GM12892 (cell line): ENCODE measurements at regions not wholly inside any gene's neighbourhood (a gene's known extent, or its start where the extent isn't known, plus 50 kb on each side); places are given as distances from the start of the nearest gene placed in this dataset.

ENCODE experiments used
- DNase-seq: peaks from one replicate; pipeline ENCODE4 v3.0.0; 2011; ENCODE audit not compliant: insufficient read length
- FAIRE-seq: peaks from 2 replicates; lab custom pipeline; 2011; peaks lifted over from hg19 to GRCh38; lab: Jason Lieb, UNC
- POLR2A ChIP-seq: IDR thresholded peaks from 2 replicates; pipeline ENCODE4 v1.6.1; 2011; ENCODE audit warnings: low read depth, low read length, control low read depth
- POLR2AphosphoS5 ChIP-seq: IDR thresholded peaks from 2 replicates; pipeline ENCODE4 v1.6.1; 2011; ENCODE audit warnings: low read depth, low read length, control low read depth
- TAF1 ChIP-seq: IDR thresholded peaks from 2 replicates; pipeline ENCODE4 v1.6.1; 2011; ENCODE audit warnings: low read depth, mild to moderate bottlenecking, control low read depth, low read length, borderline replicate concordance

DNA sequence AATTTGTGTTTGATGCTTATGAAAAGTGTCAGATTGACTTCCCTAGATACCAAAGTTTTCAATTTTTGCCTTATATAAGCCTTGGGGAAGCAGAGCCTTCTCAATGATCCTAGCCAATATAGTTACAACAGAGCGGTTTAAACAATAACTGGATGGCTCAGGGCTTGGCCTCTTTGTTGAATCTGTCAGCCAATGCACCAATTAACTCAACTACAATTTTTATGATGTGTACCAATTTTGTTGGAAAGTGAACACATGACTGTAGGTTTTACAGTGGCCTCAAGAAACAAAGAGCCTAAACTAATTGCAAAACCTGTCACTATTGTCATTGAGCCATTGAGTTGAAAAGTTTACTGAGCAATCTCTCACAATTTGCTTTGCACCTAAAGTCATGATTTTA, 71.6 kb upstream of the RGS18 start:
- TF ChIP-seq POLR2AphosphoS5: no peak
- no peak for TF ChIP-seq TAF1
- no peak for TF ChIP-seq POLR2A
- FAIRE-seq (no peak), DNase-seq (no peak)

DNA sequence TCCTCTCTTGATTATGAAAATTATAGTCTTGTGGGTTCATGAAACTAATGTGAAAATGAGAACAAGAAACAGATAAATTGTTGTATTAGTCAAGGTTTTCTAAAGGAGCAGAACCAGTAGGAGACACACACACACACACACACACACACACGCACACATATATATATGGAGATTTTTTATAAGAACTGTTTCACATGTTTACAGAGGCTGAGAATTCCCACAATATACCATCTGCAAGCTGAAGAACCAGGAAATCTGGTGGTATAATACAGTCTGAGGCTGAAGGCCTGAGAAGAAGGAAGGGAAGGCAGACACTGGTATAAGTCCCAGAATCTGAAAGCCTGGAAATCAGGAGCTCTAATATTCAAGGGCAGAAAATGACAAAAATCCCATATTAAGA, 70.9 kb upstream of the RGS18 start:
- TF ChIP-seq POLR2AphosphoS5 (no peak), POLR2A (no peak), TAF1 (no peak)
- no peak for DNase-seq
- no peak for FAIRE-seq

DNA sequence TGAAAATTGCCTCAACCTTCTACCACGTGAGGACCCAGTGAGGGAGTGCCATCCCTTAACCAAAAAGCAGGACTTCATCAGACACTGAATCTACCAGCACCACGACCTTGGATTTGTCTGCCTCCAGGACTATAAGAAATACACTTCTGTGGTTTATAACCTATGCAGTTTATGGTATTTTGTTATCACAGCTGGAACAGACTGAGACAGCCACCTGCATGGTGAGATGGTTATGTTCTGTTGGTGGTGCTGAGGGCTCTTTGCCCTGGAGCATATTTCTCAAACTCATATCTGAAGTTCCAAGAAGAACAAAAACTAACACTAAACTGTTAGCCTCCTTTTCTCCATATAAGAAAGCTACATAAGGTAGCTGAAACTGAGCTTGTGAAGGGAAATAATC, 69.8 kb upstream of the RGS18 start:
- no peak for TF ChIP-seq POLR2A
- no peak for TF ChIP-seq TAF1
- no peak for TF ChIP-seq POLR2AphosphoS5
- DNase-seq (no peak), FAIRE-seq (no peak)

DNA sequence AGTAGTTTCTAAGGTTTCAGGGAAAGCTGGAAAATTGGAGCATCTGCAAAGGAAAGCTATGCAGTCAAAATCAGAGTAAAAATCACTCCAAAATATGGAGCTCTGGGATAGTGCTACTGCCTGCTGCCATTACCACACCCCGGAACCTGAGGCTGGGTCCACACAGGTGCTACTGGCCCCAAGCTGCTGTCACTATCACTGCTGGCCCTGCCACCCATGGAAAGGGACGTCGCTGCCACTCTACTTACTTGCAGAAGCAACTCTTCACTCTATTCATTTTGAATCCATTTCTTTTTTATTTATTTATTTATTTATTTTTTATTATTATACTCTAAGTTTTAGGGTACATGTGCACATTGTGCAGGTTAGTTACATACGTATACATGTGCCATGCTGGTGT, 60.3 kb upstream of the RGS18 start:
- TF ChIP-seq TAF1: no peak
- TF ChIP-seq POLR2AphosphoS5: no peak
- no peak for TF ChIP-seq POLR2A
- no peak for DNase-seq
- no peak for FAIRE-seq

DNA sequence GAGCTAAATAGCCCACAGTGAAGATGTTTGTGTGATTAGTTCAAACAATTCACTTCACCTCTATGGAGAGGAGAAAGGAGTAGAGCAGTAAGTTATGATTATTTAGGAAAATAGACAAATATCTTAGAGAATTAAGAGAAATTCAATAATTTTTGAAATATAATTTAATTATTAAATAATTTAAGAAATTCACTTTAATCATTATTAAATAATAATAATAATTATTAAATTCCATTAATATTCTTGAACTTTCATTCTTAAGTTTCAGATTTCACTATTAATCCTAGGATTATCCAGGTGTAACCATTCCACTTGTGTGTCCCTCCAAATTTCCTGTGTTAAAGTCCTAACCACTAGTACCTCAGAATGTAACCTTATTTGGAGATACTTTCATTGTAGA, 58.9 kb upstream of the RGS18 start:
- TF ChIP-seq POLR2A: no peak
- no peak for TF ChIP-seq POLR2AphosphoS5
- TF ChIP-seq TAF1: no peak
- FAIRE-seq (no peak), DNase-seq (no peak)

DNA sequence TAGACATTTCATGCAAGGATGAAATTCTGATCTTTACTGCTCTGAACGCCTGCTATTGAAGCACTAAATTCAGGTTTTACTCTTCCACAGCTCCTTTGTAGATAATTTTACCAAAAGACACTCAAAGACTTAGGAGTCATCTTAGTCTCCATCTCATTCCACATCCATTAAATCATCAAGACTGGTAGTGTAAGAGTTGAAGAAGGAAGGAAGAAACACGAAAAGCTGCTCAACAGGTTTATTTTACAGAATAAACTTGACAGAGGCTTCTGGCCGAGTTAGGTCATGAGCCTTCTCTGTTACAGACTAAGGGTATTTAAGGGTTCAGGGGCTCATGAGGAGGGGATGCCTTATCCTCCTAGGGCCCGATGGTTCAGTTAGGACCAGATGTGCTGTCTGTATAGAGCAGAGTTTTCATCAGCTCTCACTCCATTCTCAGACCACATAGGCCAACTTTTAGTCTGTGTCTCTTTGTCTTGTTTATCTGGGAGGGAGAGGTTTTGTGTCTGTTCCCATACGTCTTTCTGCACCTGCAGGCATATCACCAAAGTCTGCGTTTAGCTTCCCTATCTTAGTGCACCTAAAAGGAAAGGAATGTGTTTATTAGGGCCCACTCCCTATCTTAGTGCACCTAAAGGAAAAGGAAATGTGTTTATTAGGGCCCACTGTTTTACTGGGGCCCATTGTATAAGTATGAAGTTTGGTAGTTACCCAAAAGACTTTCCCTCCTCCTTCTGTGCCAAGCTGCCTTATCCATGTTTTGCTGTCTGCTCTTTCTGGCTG, 57.4 kb upstream of the RGS18 start:
- FAIRE-seq (no peak), DNase-seq (no peak)
- no peak for TF ChIP-seq TAF1
- no peak for TF ChIP-seq POLR2A
- no peak for TF ChIP-seq POLR2AphosphoS5

DNA sequence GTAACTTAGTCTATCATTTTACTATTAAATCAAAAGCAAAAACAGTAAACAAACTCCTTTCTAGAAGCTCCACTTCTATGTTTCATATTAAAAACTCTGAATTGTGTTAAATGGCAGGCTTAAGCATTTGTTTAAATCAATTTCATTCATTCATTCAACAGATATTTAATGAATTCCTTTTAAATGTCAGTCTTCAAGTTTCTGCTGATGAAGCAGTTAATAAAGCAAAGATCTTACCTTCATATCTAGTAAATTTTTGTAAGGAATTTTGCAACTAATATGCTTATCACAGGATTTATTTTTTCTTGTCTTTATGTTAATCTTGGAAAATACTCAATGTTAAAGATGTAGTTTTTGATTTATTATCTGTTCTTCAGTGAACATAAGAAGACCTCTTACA, 54.1 kb upstream of the RGS18 start:
- no peak for DNase-seq
- FAIRE-seq: no peak
- TF ChIP-seq POLR2A (no peak), TAF1 (no peak), POLR2AphosphoS5 (no peak)

DNA sequence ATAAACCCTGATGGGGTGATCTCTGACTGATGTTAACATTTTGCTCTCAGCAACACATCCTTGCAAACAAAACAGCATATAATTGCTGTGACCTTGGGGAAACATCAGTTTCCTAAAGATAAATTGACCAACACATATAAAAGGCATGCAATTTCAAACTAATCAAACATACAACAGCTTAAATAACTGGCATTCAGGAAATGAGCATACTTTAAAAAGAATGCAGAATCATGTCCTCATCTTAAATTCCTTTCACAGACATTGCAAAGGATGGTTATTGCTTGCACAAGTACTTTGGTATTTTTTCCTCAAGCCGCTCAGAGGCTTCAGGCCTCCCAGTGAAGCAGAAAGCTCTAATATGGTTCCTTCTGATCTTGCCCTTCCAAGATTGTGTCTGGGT, 53.4 kb upstream of the RGS18 start:
- DNase-seq (no peak), FAIRE-seq (no peak)
- TF ChIP-seq POLR2AphosphoS5 (no peak), TAF1 (no peak), POLR2A (no peak)

DNA sequence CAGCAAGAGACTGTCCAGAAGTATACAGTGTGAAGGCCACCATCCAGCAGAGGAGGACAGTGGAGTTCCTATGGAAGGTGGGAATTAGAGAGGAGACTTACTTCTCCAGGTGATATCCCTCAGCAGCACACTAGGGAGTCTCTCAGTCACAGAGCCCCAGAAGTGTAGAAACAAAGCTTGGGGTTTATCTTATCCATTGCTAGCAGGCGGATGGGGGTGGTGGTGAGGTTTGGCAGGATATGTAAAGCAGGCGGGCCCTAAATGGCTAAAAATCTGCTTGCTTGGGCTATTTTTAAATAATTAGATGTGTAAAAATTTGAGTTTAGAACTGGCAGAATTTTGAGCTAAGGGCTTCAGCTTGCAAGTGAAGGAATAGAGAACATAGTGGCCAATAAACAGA, 50.1 kb upstream of the RGS18 start:
- no peak for TF ChIP-seq TAF1
- TF ChIP-seq POLR2AphosphoS5: no peak
- no peak for TF ChIP-seq POLR2A
- DNase-seq (no peak), FAIRE-seq (no peak)
